Caco-2 (cell line): ENCODE measurements at regions not wholly inside any gene's neighbourhood (a gene's known extent, or its start where the extent isn't known, plus 50 kb on each side); places are given as distances from the start of the nearest gene placed in this dataset.

Source experiments
- BruUV-seq: library from RNA; stranded (reverse); fragments of 400-500 nt; replicated peaks from 2 replicates; lab custom pipeline; 2021; lab: Mats Ljungman, UMichigan
- CTCF ChIA-PET: fragments of 300-600 bp; sonication (Branson Sonifier 250); formaldehyde crosslinking; loops from one replicate; lab custom pipeline; 2022; ENCODE audit warnings: antibody characterized with exemption; lab: Charles Lee
- POLR2A ChIA-PET: fragments of 300-600 bp; sonication (Branson Sonifier 250); formaldehyde crosslinking; loops from one replicate; lab custom pipeline; 2022; ENCODE audit warnings: antibody characterized with exemption; lab: Charles Lee
- DNase-seq, 2 experiments: peaks; one replicate each; pipeline versions ENCODE4 v3.0.0 to v3.0.0-alpha.2; 2020 to 2022
- H3K27me3 ChIP-seq: replicated peaks from 2 replicates; pipeline ENCODE4 v1.6.0; 2011; ENCODE audit warnings: low read length; ENCODE audit not compliant: control insufficient read depth, insufficient read depth
- H3K36me3 ChIP-seq: 2 replicates; pipeline ENCODE4 v1.5.1; 2011; ENCODE audit warnings: low read length; ENCODE audit not compliant: control insufficient read depth, insufficient read depth
- H3K4me1 ChIP-seq: fragments of 250-450 bp; sonication (Bioruptor Pico); 2 replicates; pipeline ENCODE4 v1.5.1; 2020; ENCODE audit warnings: mild to moderate bottlenecking
- H3K4me3 ChIP-seq: 2 replicates; pipeline ENCODE4 v1.5.1; 2011; ENCODE audit warnings: low read depth, mild to moderate bottlenecking, control low read depth, low read length
- H3K9me3 ChIP-seq: fragments of 250-450 bp; sonication (Bioruptor Pico); 2 replicates; pipeline ENCODE4 v1.5.1; 2020; ENCODE audit warnings: mild to moderate bottlenecking, moderate library complexity
- H3K27ac Mint-ChIP-seq: one replicate; pipeline ENCODE4 v1.8.0; 2022; ENCODE audit warnings: mixed read lengths; ENCODE audit not compliant: unreplicated experiment
- H3K27me3 Mint-ChIP-seq: one replicate; pipeline ENCODE4 v1.8.0; 2022; ENCODE audit warnings: mixed read lengths; ENCODE audit not compliant: insufficient read depth, unreplicated experiment
- H3K36me3 Mint-ChIP-seq: one replicate; pipeline ENCODE4 v1.8.0; 2022; ENCODE audit warnings: mild to moderate bottlenecking, mixed read lengths; ENCODE audit not compliant: insufficient read depth, unreplicated experiment
- H3K4me1 Mint-ChIP-seq: one replicate; pipeline ENCODE4 v1.8.0; 2022; ENCODE audit warnings: low read depth, mixed read lengths; ENCODE audit not compliant: unreplicated experiment
- H3K4me3 Mint-ChIP-seq: one replicate; pipeline ENCODE4 v1.8.0; 2022; ENCODE audit warnings: mild to moderate bottlenecking, moderate library complexity, mixed read lengths; ENCODE audit not compliant: unreplicated experiment
- H3K9me3 Mint-ChIP-seq: one replicate; pipeline ENCODE4 v1.8.0; 2022; ENCODE audit warnings: mixed read lengths; ENCODE audit not compliant: unreplicated experiment
- CTCF ChIP-seq, 2 experiments: fragments of 200-600 bp in 1 of 2; IDR thresholded peaks; 1 replicate in 1 of 2; 2 replicates in 1 of 2; pipeline versions ENCODE4 v1.5.1 to v1.8.0; 2011 to 2022; ENCODE audit warnings: antibody characterized with exemption in 1 of 2, control low read depth in 1 of 2, inconsistent platforms in 1 of 2, low read depth in 1 of 2, low read length in 1 of 2, mild to moderate bottlenecking in 1 of 2, moderate library complexity in 1 of 2; ENCODE audit not compliant: insufficient read depth in 1 of 2, severe bottlenecking in 1 of 2, unreplicated experiment in 1 of 2
- intact Hi-C: fragments of 100-400 bp; cut with micrococcal nuclease; formaldehyde crosslinking; loops from one replicate; pipeline ENCODE4 v1.10.0; 2022; ENCODE audit not compliant: unreplicated experiment

- H3K36me3 ChIP-seq, result no peaks in the 10 kb centered on the region
- Mint-ChIP-seq H3K9me3 (no peaks in the 10 kb centered on the region), H3K27me3 (no peaks in the 10 kb centered on the region), H3K36me3 (no peaks in the 10 kb centered on the region), H3K4me1 (no peaks in the 10 kb centered on the region), H3K27ac (no peak overlapping the region), H3K4me3 (no peak overlapping the region)
- TF ChIP-seq CTCF (IDR thresholded peaks at IDR 0.05; ENCODE audit: insufficient read depth in 1 of 2, low read depth in 1 of 2, low read length in 1 of 2, severe bottlenecking in 1 of 2, unreplicated experiment in 1 of 2), result no peak
- intact Hi-C loops, result no loop called here
- no peak for DNase-seq
- H3K27me3 ChIP-seq, result no peaks in the 10 kb centered on the region
- H3K4me1 ChIP-seq, result no peaks in the 10 kb centered on the region
- no TSS peak for BruUV-seq
- H3K9me3 ChIP-seq, result no peaks in the 10 kb centered on the region
- CTCF ChIA-PET, result no interaction called here
- POLR2A ChIA-PET, result no interaction called here
- H3K4me3 ChIP-seq, result no peak overlapping the region
Measured at GRCh38 chr4:132316738-132317137, 832.4 kb upstream of the PCDH10 start.

- intact Hi-C loops, result no loop called here
Measured at GRCh38 chr4:132317923-132318322, 831.2 kb upstream of the PCDH10 start.

GRCh38 chr4:132328761-132329160, 820.3 kb upstream of the PCDH10 start:
- Mint-ChIP-seq H3K27me3 (no peaks in the 10 kb centered on the region), H3K27ac (no peak overlapping the region), H3K4me1 (no peaks in the 10 kb centered on the region), H3K4me3 (no peak overlapping the region), H3K9me3 (no peaks in the 10 kb centered on the region), H3K36me3 (no peaks in the 10 kb centered on the region)
- TF ChIP-seq CTCF (IDR thresholded peaks at IDR 0.05; ENCODE audit: insufficient read depth in 1 of 2, low read depth in 1 of 2, low read length in 1 of 2, severe bottlenecking in 1 of 2, unreplicated experiment in 1 of 2), result no peak
- Histone ChIP-seq H3K4me3 (no peak overlapping the region), H3K9me3 (no peaks in the 10 kb centered on the region), H3K4me1 (no peaks in the 10 kb centered on the region), H3K27me3 (no peaks in the 10 kb centered on the region), H3K36me3 (no peaks in the 10 kb centered on the region)
- ChIA-PET CTCF (no interaction called here), POLR2A (no interaction called here)
- BruUV-seq, result no TSS peak
- intact Hi-C loops, result no loop called here
- no peak for DNase-seq

More at GRCh38 chr4:132317923-132318322, 831.2 kb upstream of the PCDH10 start:
- H3K4me3 ChIP-seq, result no peak overlapping the region
- H3K9me3 ChIP-seq, result no peaks in the 10 kb centered on the region
- DNase-seq, result no peak
- ChIA-PET CTCF (no interaction called here), POLR2A (no interaction called here)
- no peaks in the 10 kb centered on the region for H3K4me1 ChIP-seq
- TF ChIP-seq CTCF (IDR thresholded peaks at IDR 0.05; ENCODE audit: insufficient read depth in 1 of 2, low read depth in 1 of 2, low read length in 1 of 2, severe bottlenecking in 1 of 2, unreplicated experiment in 1 of 2), result no peak
- no peaks in the 10 kb centered on the region for H3K36me3 ChIP-seq
- no peaks in the 10 kb centered on the region for H3K9me3 Mint-ChIP-seq
- H3K27ac Mint-ChIP-seq, result no peak overlapping the region
- no peaks in the 10 kb centered on the region for H3K36me3 Mint-ChIP-seq
- no peaks in the 10 kb centered on the region for H3K27me3 Mint-ChIP-seq
- H3K4me1 Mint-ChIP-seq, result no peaks in the 10 kb centered on the region
- no TSS peak for BruUV-seq
- no peak overlapping the region for H3K4me3 Mint-ChIP-seq
- no peaks in the 10 kb centered on the region for H3K27me3 ChIP-seq
